Neural cell (in vitro differentiated cells): ENCODE measurements at regions not wholly inside any gene's neighbourhood (a gene's known extent, or its start where the extent isn't known, plus 50 kb on each side); places are given as distances from the start of the nearest gene placed in this dataset.

Source experiments
- H2AFZ ChIP-seq: fragments of 200-600, 300-800 bp; sonication (generic), shearing (Covaris generic); 2 replicates; pipeline ENCODE4 v1.6.0; 2014; ENCODE audit warnings: low read depth, mild to moderate bottlenecking, antibody characterized with exemption, low read length, moderate library complexity
- H3F3A ChIP-seq: fragments of 200-600 bp; shearing (Covaris generic); 2 replicates; pipeline ENCODE4 v1.6.1; 2016; ENCODE audit warnings: mild to moderate bottlenecking, moderate library complexity, mixed read lengths, antibody characterized with exemption, low read length; ENCODE audit not compliant: insufficient read depth, poor library complexity, severe bottlenecking
- H3K27ac ChIP-seq: fragments of 200-600, 300-800 bp; sonication (generic), shearing (Covaris generic); 2 replicates; pipeline ENCODE4 v1.5.1; 2014; ENCODE audit warnings: mild to moderate bottlenecking, low read length, moderate library complexity
- H3K27me3 ChIP-seq: fragments of 300-800, 200-600 bp; sonication (generic), shearing (Covaris generic); 2 replicates; pipeline ENCODE4 v1.6.0; 2014; ENCODE audit warnings: mild to moderate bottlenecking, low read depth, low read length, moderate library complexity; ENCODE audit not compliant: insufficient read depth
- H3K36me3 ChIP-seq: fragments of 300-800, 200-600 bp; sonication (generic), shearing (Covaris generic); 2 replicates; pipeline ENCODE4 v1.5.1; 2014; ENCODE audit warnings: mild to moderate bottlenecking, antibody characterized with exemption, low read length, moderate library complexity; ENCODE audit not compliant: insufficient read depth
- H3K4me2 ChIP-seq: fragments of 300-800, 200-600 bp; sonication (generic), shearing (Covaris generic); 2 replicates; pipeline ENCODE4 v1.6.0; 2014; ENCODE audit warnings: mild to moderate bottlenecking, low read length
- H3K4me3 ChIP-seq: fragments of 300-800, 200-600 bp; sonication (generic), shearing (Covaris generic); 2 replicates; pipeline ENCODE4 v1.5.1; 2014; ENCODE audit warnings: mild to moderate bottlenecking, low read length, moderate library complexity
- H3K79me2 ChIP-seq: fragments of 200-600 bp; shearing (Covaris generic); replicated peaks from 2 replicates; pipeline ENCODE4 v1.6.0; 2014; ENCODE audit warnings: mild to moderate bottlenecking, low read length, moderate library complexity; ENCODE audit not compliant: insufficient read depth
- H3K9ac ChIP-seq: fragments of 300-800, 200-600 bp; sonication (generic), shearing (Covaris generic); 2 replicates; pipeline ENCODE4 v1.6.1; 2016; ENCODE audit warnings: mild to moderate bottlenecking, low read length, mixed read lengths
- H3K9me2 ChIP-seq: fragments of 200-600 bp; shearing (Covaris generic); 2 replicates; pipeline ENCODE4 v1.6.1; 2016; ENCODE audit warnings: mild to moderate bottlenecking, low read length, mixed read lengths; ENCODE audit not compliant: insufficient read depth
- H3K9me3 ChIP-seq: fragments of 200-600, 300-800 bp; sonication (generic), shearing (Covaris generic); 2 replicates; pipeline ENCODE4 v1.6.1; 2016; ENCODE audit warnings: mild to moderate bottlenecking, mixed run types, low read length, moderate library complexity, mixed read lengths
- H4K20me1 ChIP-seq: fragments of 200-600 bp; shearing (Covaris generic); 2 replicates; pipeline ENCODE4 v1.6.1; 2016; ENCODE audit warnings: mild to moderate bottlenecking, mixed run types; ENCODE audit not compliant: insufficient read depth
- EP300 ChIP-seq: fragments of 450-650 bp; conservative IDR thresholded peaks from 2 replicates; pipeline ENCODE4 v1.6.1; 2014; ENCODE audit warnings: antibody characterized with exemption, mild to moderate bottlenecking, moderate library complexity; ENCODE audit not compliant: poor library complexity, severe bottlenecking
- EZH2 ChIP-seq: fragments of 200-600, 300-800 bp; shearing (Covaris generic), sonication (generic); IDR thresholded peaks from 2 replicates; pipeline ENCODE4 v1.6.1; 2014; ENCODE audit warnings: antibody characterized with exemption, low read length, borderline replicate concordance, mild to moderate bottlenecking; ENCODE audit not compliant: insufficient read depth, poor library complexity, severe bottlenecking
- MXI1 ChIP-seq: fragments of 450-650 bp; conservative IDR thresholded peaks from 2 replicates; pipeline ENCODE4 v1.6.1; 2014; ENCODE audit warnings: antibody characterized with exemption, mild to moderate bottlenecking; ENCODE audit not compliant: poor library complexity, severe bottlenecking
- POLR2AphosphoS5 ChIP-seq: IDR thresholded peaks from 2 replicates; pipeline ENCODE4 v1.6.1; 2012
- RAD21 ChIP-seq: fragments of 450-650 bp; conservative IDR thresholded peaks from 2 replicates; pipeline ENCODE4 v1.6.1; 2014; ENCODE audit warnings: antibody characterized with exemption, mild to moderate bottlenecking, moderate library complexity
- REST ChIP-seq: IDR thresholded peaks from 2 replicates; pipeline ENCODE4 v1.6.1; 2012; ENCODE audit warnings: borderline replicate concordance
- SMC3 ChIP-seq: fragments of 450-650 bp; conservative IDR thresholded peaks from 2 replicates; pipeline ENCODE4 v1.6.1; 2014; ENCODE audit warnings: antibody characterized with exemption, mild to moderate bottlenecking, moderate library complexity; ENCODE audit not compliant: poor library complexity
- TAF1 ChIP-seq: IDR thresholded peaks from 2 replicates; pipeline ENCODE4 v1.6.1; 2012; ENCODE audit warnings: low read depth
- TF ChIP-seq, protein P1 (sequence below): fragments of 450-650 bp; IDR thresholded peaks from 2 replicates; pipeline ENCODE4 v1.5.1; 2014; ENCODE audit warnings: antibody characterized with exemption, mild to moderate bottlenecking, moderate library complexity; ENCODE audit not compliant: poor library complexity, severe bottlenecking

DNA sequence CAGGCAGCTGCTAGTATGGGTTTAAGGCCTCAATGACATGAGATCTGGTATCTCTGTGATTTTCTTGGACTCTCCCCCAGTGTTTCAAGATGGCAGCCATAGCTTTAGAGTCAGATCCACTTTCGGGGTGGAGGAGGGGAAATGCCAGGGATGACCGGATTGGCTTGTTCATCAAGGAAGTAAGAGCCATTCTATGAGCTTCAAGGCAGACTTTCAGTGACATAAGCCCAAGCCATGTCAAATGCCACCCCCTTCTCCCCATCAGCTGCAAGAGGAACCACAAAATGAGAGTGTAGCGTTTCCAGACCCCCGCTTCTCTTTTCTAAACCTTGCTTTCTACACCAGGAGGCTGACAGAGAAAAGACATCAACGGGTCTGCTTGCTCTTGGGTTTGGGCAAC lies 271.8 kb downstream of the PSAT1 start:
- TF ChIP-seq MXI1 (no peak), POLR2AphosphoS5 (no peak), EP300 (no peak), EZH2 (no peak), TAF1 (no peak), REST (no peak)
- TF ChIP-seq, protein P1, sequence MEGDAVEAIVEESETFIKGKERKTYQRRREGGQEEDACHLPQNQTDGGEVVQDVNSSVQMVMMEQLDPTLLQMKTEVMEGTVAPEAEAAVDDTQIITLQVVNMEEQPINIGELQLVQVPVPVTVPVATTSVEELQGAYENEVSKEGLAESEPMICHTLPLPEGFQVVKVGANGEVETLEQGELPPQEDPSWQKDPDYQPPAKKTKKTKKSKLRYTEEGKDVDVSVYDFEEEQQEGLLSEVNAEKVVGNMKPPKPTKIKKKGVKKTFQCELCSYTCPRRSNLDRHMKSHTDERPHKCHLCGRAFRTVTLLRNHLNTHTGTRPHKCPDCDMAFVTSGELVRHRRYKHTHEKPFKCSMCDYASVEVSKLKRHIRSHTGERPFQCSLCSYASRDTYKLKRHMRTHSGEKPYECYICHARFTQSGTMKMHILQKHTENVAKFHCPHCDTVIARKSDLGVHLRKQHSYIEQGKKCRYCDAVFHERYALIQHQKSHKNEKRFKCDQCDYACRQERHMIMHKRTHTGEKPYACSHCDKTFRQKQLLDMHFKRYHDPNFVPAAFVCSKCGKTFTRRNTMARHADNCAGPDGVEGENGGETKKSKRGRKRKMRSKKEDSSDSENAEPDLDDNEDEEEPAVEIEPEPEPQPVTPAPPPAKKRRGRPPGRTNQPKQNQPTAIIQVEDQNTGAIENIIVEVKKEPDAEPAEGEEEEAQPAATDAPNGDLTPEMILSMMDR: no peak
- H3K9me3 ChIP-seq: no peaks in the 10 kb centered on the region

DNA sequence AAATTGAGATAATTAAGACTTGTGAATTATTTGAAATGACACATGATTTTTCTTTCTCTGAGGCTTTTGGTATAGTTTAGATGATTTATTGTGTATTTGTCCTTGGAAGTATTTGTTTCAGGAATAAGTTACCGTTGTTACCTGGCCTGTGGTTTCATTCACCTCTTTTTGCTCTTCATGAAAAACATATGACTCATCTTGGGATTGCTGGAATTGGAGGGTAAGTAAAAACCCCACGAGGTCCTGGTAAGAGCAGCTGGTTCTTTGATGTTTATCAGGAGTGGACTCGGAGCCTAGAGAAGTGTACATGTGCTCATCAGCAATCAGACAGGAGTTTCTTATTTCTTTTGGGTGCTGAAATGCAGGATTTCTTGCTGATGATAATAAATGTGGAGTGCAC lies 275.3 kb downstream of the PSAT1 start:
- Histone ChIP-seq H3K36me3 (no peaks in the 10 kb centered on the region), H3K79me2 (no peaks in the 10 kb centered on the region), H3F3A (no peaks in the 10 kb centered on the region), H3K27ac (no peak overlapping the region), H3K27me3 (no peaks in the 10 kb centered on the region), H3K9ac (no peak overlapping the region), H2AFZ (no peak overlapping the region), H3K9me3 (no peaks in the 10 kb centered on the region), H4K20me1 (no peaks in the 10 kb centered on the region), H3K4me3 (no peak overlapping the region), H3K4me2 (no peak overlapping the region), H3K9me2 (no peaks in the 10 kb centered on the region)
- TF ChIP-seq EZH2 (no peak), MXI1 (no peak), TAF1 (no peak), EP300 (no peak), POLR2AphosphoS5 (no peak), REST (no peak), SMC3 (no peak), RAD21 (no peak)
- TF ChIP-seq, protein P1: no peak

More for the DNA sequence above, 271.8 kb downstream of the PSAT1 start:
- H3K4me2 ChIP-seq: no peak overlapping the region
- no peaks in the 10 kb centered on the region for H3F3A ChIP-seq
- no peaks in the 10 kb centered on the region for H3K9me2 ChIP-seq
- H3K9ac ChIP-seq: no peak overlapping the region
- H3K27me3 ChIP-seq: no peaks in the 10 kb centered on the region
- H3K4me3 ChIP-seq: no peak overlapping the region
- H3K36me3 ChIP-seq: no peaks in the 10 kb centered on the region
- H2AFZ ChIP-seq: no peak overlapping the region
- H3K27ac ChIP-seq: no peak overlapping the region
- no peaks in the 10 kb centered on the region for H3K79me2 ChIP-seq
- H4K20me1 ChIP-seq: no peaks in the 10 kb centered on the region
